Parathyroid adenoma (tissue), 2 donors: ENCODE measurements at regions not wholly inside any gene's neighbourhood (a gene's known extent, or its start where the extent isn't known, plus 50 kb on each side); places are given as distances from the start of the nearest gene placed in this dataset.

Experiments used
- H2AFZ ChIP-seq: fragments of 300-600 bp; sonication (generic); one replicate; pipeline ENCODE4 v1.7.0; 2017; ENCODE audit warnings: antibody characterized with exemption, mild to moderate bottlenecking
- H3K27ac ChIP-seq: fragments of 300-600 bp; sonication (generic); one replicate; pipeline ENCODE4 v1.7.0; 2017
- H3K27me3 ChIP-seq: fragments of 300-600 bp; sonication (generic); one replicate; pipeline ENCODE4 v1.7.0; 2017; ENCODE audit warnings: low read length; ENCODE audit not compliant: control insufficient read depth, insufficient read depth
- H3K36me3 ChIP-seq: fragments of 300-600 bp; sonication (generic); one replicate; pipeline ENCODE4 v1.7.0; 2017; ENCODE audit warnings: low read length; ENCODE audit not compliant: control insufficient read depth, insufficient read depth
- H3K4me1 ChIP-seq: fragments of 300-600 bp; sonication (generic); one replicate; pipeline ENCODE4 v1.7.0; 2017; ENCODE audit warnings: control low read depth
- H3K4me2 ChIP-seq: fragments of 300-600 bp; sonication (generic); one replicate; pipeline ENCODE4 v1.7.0; 2017; ENCODE audit warnings: low read length
- H3K4me3 ChIP-seq: fragments of 300-600 bp; sonication (generic); one replicate; pipeline ENCODE4 v1.7.0; 2017; ENCODE audit warnings: low read depth, low read length
- H3K79me2 ChIP-seq: fragments of 300-600 bp; sonication (generic); one replicate; pipeline ENCODE4 v1.7.0; 2017; ENCODE audit warnings: control low read depth
- H3K9ac ChIP-seq: fragments of 300-600 bp; sonication (generic); one replicate; pipeline ENCODE4 v1.7.0; 2017; ENCODE audit warnings: mild to moderate bottlenecking
- H3K9me3 ChIP-seq: fragments of 300-600 bp; sonication (generic); one replicate; pipeline ENCODE4 v1.7.0; 2017; ENCODE audit warnings: low read length; ENCODE audit not compliant: control insufficient read depth
- TF ChIP-seq, protein P1 (sequence below): fragments of 300-600 bp; sonication (generic); IDR thresholded peaks from one replicate; pipeline ENCODE4 v1.7.0; 2017; ENCODE audit warnings: antibody characterized with exemption, mild to moderate bottlenecking
- donor health status: primary hyperparathyroidism.

DNA sequence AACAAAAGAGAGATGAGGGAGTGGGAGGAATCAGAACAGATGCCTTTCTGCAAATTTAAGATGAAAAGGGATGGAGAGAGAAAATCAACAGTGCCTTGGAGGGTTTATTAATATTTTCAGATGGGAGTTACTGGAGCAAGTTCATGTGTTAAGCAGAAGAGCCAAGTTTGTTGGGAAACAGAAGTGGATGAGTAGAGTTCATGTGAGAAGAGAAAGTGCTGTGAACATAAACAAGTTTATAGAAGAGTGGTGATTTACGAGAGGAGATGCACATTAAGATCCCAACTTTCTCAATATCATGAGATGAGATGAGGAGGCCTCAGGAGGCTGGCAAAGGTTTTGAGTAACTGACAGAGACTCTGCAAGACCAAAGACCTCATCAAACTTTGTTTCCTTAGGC is 274.1 kb upstream of the HTR2A start:
- TF ChIP-seq, protein P1, sequence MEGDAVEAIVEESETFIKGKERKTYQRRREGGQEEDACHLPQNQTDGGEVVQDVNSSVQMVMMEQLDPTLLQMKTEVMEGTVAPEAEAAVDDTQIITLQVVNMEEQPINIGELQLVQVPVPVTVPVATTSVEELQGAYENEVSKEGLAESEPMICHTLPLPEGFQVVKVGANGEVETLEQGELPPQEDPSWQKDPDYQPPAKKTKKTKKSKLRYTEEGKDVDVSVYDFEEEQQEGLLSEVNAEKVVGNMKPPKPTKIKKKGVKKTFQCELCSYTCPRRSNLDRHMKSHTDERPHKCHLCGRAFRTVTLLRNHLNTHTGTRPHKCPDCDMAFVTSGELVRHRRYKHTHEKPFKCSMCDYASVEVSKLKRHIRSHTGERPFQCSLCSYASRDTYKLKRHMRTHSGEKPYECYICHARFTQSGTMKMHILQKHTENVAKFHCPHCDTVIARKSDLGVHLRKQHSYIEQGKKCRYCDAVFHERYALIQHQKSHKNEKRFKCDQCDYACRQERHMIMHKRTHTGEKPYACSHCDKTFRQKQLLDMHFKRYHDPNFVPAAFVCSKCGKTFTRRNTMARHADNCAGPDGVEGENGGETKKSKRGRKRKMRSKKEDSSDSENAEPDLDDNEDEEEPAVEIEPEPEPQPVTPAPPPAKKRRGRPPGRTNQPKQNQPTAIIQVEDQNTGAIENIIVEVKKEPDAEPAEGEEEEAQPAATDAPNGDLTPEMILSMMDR = no peak
- H3K4me1 ChIP-seq = no peaks in the 10 kb centered on the region
- H3K4me3 ChIP-seq = no peak overlapping the region
- no peaks in the 10 kb centered on the region for H3K27me3 ChIP-seq
- H3K4me2 ChIP-seq = no peak overlapping the region
- no peak overlapping the region for H3K9ac ChIP-seq
- no peak overlapping the region for H2AFZ ChIP-seq
- no peak overlapping the region for H3K27ac ChIP-seq
- H3K79me2 ChIP-seq = no peaks in the 10 kb centered on the region
- H3K36me3 ChIP-seq = no peaks in the 10 kb centered on the region
- H3K9me3 ChIP-seq = no peaks in the 10 kb centered on the region

DNA sequence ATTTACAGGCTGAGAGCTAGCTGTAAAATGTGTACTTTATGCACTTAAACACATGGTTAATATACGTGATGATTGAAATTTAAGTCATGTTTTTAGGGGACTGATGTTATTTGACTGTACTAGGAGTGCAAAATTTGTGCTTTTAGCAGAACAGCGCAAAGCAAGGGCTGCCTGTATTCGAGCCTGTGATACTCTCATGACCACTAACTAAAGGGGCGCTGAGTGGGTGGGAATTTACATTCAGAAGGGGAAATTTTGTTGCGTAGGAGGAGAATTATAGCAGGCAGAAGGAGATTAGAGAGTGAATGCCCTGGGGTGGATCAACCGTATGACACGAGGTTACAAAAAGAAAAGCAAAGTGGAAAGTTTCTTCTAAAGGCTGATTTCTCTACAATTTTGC is 271.8 kb upstream of the HTR2A start:
- Histone ChIP-seq H3K4me2 (no peak overlapping the region), H3K9me3 (no peaks in the 10 kb centered on the region), H3K4me1 (no peaks in the 10 kb centered on the region), H3K4me3 (no peak overlapping the region), H3K27ac (no peak overlapping the region), H3K27me3 (no peaks in the 10 kb centered on the region), H3K79me2 (no peaks in the 10 kb centered on the region), H3K36me3 (no peaks in the 10 kb centered on the region), H3K9ac (no peak overlapping the region), H2AFZ (no peak overlapping the region)
- TF ChIP-seq, protein P1 = no peak

DNA sequence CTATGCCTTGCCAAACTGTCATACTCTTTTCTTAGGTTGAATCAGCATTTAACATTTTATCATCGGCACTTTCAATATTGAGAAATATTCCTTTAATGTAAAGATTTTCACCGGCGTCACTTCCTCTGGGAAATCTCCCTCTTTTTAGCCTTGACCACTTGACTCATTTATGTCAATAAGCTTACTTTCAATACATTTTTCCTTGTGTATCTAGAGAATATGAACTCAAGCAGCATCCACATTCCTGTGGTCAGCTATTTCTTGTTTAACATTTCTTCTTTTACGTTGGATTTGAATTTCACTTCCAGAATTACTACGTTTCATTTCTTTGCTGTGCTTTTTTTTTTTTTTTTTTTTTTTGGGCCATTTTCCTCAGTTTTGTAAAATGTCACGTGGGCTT is 271.2 kb upstream of the HTR2A start:
- no peaks in the 10 kb centered on the region for H3K27me3 ChIP-seq
- no peaks in the 10 kb centered on the region for H3K4me1 ChIP-seq
- no peaks in the 10 kb centered on the region for H3K9me3 ChIP-seq
- H3K79me2 ChIP-seq = no peaks in the 10 kb centered on the region
- no peak overlapping the region for H3K27ac ChIP-seq
- H3K9ac ChIP-seq = no peak overlapping the region
- H3K36me3 ChIP-seq = no peaks in the 10 kb centered on the region
- H3K4me3 ChIP-seq = no peak overlapping the region
- no peak overlapping the region for H2AFZ ChIP-seq
- H3K4me2 ChIP-seq = no peak overlapping the region
- TF ChIP-seq, protein P1 = no peak

DNA sequence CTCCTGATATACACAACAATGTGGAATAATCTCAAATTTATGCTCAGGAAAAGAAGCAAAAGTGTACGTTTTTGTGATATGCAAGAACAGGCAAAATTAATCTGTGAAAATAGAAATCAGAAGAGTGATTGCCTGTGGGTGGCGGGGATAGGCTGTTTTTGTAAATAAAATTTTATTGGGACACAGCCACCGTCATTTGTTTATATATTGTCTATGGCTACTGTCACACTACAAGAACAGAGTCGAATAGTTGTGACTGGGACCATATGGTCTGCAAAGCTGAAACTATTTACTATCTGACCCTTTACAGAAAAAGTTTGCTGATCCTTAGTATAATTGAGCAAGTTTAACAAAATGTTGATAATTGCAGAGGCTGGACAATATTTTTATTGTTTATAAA is 269.5 kb upstream of the HTR2A start:
- no peak overlapping the region for H3K27ac ChIP-seq
- TF ChIP-seq, protein P1 = no peak
- no peak overlapping the region for H3K4me3 ChIP-seq
- H3K36me3 ChIP-seq = no peaks in the 10 kb centered on the region
- H2AFZ ChIP-seq = no peak overlapping the region
- no peak overlapping the region for H3K9ac ChIP-seq
- no peaks in the 10 kb centered on the region for H3K4me1 ChIP-seq
- H3K79me2 ChIP-seq = no peaks in the 10 kb centered on the region
- no peaks in the 10 kb centered on the region for H3K9me3 ChIP-seq
- H3K27me3 ChIP-seq = no peaks in the 10 kb centered on the region
- no peak overlapping the region for H3K4me2 ChIP-seq

DNA sequence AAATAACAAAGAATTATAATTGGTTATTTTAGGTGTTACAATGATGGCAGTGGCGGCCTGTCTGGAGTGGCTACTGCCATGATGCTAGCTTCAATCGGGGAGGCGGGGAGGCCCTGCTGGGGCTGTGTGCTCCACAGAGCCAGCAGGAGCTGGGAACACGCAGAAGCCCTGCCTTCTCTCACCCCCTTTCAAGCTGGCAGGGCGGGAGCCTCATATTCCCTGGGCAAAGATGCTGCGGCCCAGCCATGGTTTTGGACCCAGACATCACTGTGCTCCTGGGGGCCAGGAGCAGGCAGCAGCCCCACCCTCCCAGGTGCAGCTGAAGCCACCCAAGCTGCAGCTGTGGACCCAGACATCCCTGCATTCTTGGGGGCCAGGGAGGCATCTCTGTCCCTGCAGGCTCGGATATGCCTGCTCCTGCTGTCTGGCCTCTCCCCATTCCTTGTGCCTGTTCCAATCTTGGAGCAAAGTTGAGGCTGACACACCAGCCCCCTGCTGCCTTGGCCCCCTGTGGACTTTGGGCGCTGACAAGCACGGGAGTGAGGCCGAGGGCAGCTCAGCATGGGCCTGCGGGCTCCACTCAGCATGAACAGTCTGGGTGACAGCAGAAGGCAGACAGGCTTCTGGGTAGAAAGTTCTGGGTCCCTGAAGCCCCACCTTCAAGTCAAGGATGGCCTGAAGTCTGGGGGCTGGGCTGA is 263.1 kb upstream of the HTR2A start:
- Histone ChIP-seq H3K36me3 (no peaks in the 10 kb centered on the region), H3K9ac (no peak overlapping the region), H3K4me1 (no peaks in the 10 kb centered on the region), H3K27ac (no peak overlapping the region), H3K79me2 (no peaks in the 10 kb centered on the region), H3K4me3 (no peak overlapping the region), H2AFZ (no peak overlapping the region), H3K27me3 (no peaks in the 10 kb centered on the region), H3K4me2 (no peak overlapping the region), H3K9me3 (no peaks in the 10 kb centered on the region)
- TF ChIP-seq, protein P1 = no peak
